Lower leg skin (tissue), 4 donors: ENCODE measurements at regions not wholly inside any gene's neighbourhood (a gene's known extent, or its start where the extent isn't known, plus 50 kb on each side); places are given as distances from the start of the nearest gene placed in this dataset.

Experiments used
- DNase-seq, 2 donors: peaks; one replicate each; pipeline ENCODE4 v3.0.0-alpha.2; 2019; ENCODE audit warnings: low spot score in 2 of 2
- H3K4me3 ChIP-seq: fragments of 200-600 bp; sonication (generic); 2 replicates; pipeline ENCODE4 v1.5.1; 2017; ENCODE audit warnings: mild to moderate bottlenecking, low read depth; ENCODE audit not compliant: poor library complexity, severe bottlenecking
- CTCF ChIP-seq, 3 donors: fragments of 450-650 bp; IDR thresholded peaks; one replicate each; pipeline ENCODE4 v1.5.1; 2016; ENCODE audit warnings: antibody characterized with exemption in 3 of 3, mild to moderate bottlenecking in 3 of 3, moderate library complexity in 2 of 3
- POLR2A ChIP-seq, 2 donors: fragments of 450-650 bp; IDR thresholded peaks; one replicate each; pipeline ENCODE4 v1.6.1; 2016 to 2017; ENCODE audit warnings: antibody characterized with exemption in 2 of 2, mild to moderate bottlenecking in 1 of 2, moderate library complexity in 1 of 2
- WGBS, 2 donors: methylation state at CpG; one replicate each; pipeline ENCODE4 v1.1.5; 2018; 5-methylcytosine and 5-hydroxymethylcytosine counted together
- intact Hi-C: fragments of 100-400 bp; cut with DNase I; formaldehyde crosslinking; loops from one replicate; pipeline ENCODE4 v1.15.0; 2023; ENCODE audit warnings: low total_unique reads

DNA sequence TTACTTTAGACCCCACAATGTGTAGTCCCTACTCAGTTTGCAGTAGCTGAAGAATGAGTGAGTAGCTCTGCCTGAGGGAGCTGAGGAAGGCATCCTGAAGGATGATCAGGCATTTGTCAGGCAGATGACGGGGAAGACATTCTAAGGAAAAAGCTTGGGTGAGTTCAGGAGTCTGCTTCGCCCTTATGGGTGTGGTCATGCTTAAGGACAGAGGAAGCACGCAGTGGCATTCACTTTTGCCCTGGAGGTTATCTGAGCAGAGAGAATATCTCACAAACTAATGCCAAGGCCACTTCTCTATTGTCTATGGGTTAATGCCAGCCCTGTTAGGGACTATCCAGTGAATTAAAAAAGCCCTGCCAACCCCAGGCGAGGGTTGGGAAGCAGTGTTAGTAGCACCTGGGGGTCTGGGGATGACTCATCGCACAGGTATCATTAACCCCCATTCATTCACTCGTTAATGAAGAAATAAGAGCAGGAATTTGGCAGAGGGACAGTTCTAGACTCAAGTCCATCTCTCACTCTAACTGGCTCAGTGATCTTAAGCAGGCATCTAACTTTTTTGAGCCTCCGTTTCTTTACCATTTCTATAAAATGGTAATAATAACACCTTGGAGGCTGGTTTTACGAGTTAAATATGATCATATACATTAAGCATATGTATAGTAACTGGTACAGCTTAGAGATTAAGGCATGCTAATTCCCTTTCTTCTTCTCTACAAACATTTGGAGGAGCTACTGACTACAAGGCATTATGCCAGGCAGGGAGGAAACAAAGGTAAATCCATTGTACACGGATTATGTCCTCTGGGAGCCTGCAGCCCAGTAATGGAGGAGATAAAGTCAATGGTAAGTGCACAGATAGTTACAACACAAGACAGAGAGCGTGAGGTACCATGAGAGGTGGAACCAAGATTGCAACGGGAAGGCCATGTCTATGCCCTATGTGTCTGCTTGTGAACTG is 93.2 kb upstream of the AKIRIN2 start:
- DNase-seq = no peak
- H3K4me3 ChIP-seq = no peak overlapping the region
- intact Hi-C loops = no loop called here
- TF ChIP-seq POLR2A (IDR thresholded peaks at IDR 0.05) (no peak), CTCF (IDR thresholded peaks at IDR 0.05) (no peak)
- 70% methylated on average over 11 of the region's 11 CpGs for WGBS, 2 donors

DNA sequence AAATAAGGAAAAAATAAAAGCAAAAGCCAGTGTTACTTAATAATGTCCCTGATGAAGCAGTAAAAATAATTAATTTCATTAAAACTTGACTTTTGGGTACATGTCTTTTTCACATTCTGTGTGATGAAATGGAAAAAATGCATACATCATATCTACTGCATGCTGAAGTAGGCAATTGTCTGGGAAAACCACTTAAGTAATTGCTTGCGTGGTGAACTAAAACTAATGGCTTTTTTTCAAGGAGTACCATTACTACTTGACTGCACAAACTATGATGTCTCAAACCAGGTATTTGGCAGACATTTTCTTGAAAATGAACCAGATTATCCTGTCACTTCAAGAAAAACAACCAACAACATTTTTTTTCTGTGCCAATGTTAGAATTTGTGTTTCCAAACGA is 91.3 kb upstream of the AKIRIN2 start:
- intact Hi-C loops = no loop called here
- no peak overlapping the region for H3K4me3 ChIP-seq
- 85 to 87% methylated on average over 2 of the region's 2 CpGs for WGBS, 2 donors
- no peak for TF ChIP-seq CTCF (IDR thresholded peaks at IDR 0.05)
- TF ChIP-seq POLR2A (IDR thresholded peaks at IDR 0.05) = no peak
- DNase-seq = no peak

DNA sequence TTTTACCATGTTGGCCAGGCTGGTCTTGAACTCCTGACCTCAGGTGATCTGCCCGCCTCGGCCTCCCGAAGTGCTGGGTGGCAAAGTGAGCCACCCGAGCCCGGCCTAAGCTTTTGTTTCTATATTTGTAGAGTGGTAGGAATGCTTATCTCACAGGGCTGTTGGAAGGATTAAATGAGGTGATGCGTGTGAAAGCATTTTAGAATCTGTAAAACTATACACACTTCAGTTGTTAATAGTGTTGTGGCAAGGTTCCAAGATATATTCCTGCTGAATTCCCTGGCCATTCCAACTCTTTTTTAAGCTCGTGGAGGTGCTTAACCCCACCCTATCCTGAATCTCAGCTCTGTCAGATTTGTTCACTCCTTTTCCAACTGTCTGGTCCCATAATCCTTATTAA is 89.9 kb upstream of the AKIRIN2 start:
- DNase-seq = no peak
- H3K4me3 ChIP-seq = no peak overlapping the region
- intact Hi-C loops = no loop called here
- WGBS, 2 donors = 88 to 91% methylated on average over 7 of the region's 7 CpGs
- TF ChIP-seq CTCF (IDR thresholded peaks at IDR 0.05) (no peak), POLR2A (IDR thresholded peaks at IDR 0.05) (no peak)

DNA sequence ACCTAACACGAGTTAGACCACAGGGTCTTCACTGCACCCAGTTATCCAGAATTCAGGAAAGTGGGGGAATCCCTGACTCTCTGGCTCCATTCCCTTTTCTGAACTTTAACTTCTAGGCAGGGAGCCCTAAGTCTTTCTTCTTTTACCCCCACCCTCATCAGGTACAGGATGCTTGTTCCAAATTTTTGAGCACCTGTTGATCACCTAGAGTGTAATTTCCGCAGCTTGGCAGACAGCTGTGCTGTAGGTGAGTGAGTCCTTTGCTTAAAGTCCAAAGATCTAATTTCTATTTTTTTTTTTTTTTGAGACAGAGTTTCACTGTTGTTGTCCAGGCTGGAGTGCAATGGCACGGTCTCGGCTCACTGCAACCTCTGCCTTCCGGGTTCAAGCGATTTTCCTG is 89.5 kb upstream of the AKIRIN2 start:
- intact Hi-C loops = no loop called here

DNA sequence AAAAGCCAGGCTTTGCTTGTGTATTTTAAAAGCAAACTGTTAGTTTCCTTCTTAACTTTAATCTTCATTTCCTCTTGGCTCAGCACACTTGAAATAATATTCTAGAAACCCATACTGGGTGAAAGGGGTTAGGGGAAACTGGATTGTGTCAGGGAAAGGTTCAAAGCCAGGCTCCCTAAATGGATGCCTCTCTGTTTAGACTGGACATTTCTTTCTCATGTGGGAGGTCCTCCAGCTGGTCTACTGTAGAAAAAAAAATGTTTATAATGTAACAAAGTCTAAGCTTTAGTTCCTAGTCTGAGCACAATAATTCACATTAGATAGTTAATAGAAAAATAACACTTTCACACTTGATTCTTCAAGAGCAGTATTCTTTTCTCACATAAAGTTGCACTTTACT is 89.0 kb upstream of the AKIRIN2 start:
- TF ChIP-seq CTCF (IDR thresholded peaks at IDR 0.05) (no peak), POLR2A (IDR thresholded peaks at IDR 0.05) (no peak)
- no peak overlapping the region for H3K4me3 ChIP-seq
- intact Hi-C loops = no loop called here

More for the DNA sequence above, 89.5 kb upstream of the AKIRIN2 start:
- WGBS, 2 donors = 91 to 96% methylated on average over 6 of the region's 6 CpGs
- no peak for TF ChIP-seq POLR2A (IDR thresholded peaks at IDR 0.05)
- TF ChIP-seq CTCF (IDR thresholded peaks at IDR 0.05) = no peak
- DNase-seq = no peak
- no peak overlapping the region for H3K4me3 ChIP-seq

More for the DNA sequence above, 89.0 kb upstream of the AKIRIN2 start:
- no peak for DNase-seq
